ENCODE measurements at regions not wholly inside any gene's neighbourhood (a gene's known extent, or its start where the extent isn't known, plus 50 kb on each side); places are given as distances from the start of the nearest gene placed in this dataset.

- no peak overlapping the region for H3K4me3 ChIP-seq (ENCODE audit: low read length)
- no peak for TF ChIP-seq ZNF274 (IDR thresholded peaks at IDR 0.05; ENCODE audit: low read depth, low read length)
These were observed 647.8 kb upstream of the RAB6C start for GRCh38 chr2:129331638-129332037.

GRCh38 chr2:129334128-129334527 is 645.3 kb upstream of the RAB6C start:
- H3K4me3 ChIP-seq (ENCODE audit: low read length), result no peak overlapping the region
- TF ChIP-seq ZNF274 (IDR thresholded peaks at IDR 0.05; ENCODE audit: low read depth, low read length), result no peak

GRCh38 chr2:129334696-129335410 is 644.6 kb upstream of the RAB6C start:
- H3K4me3 ChIP-seq (ENCODE audit: low read length), result no peak overlapping the region
- no peak for TF ChIP-seq ZNF274 (IDR thresholded peaks at IDR 0.05; ENCODE audit: low read depth, low read length)

GRCh38 chr2:129336276-129336675 is 643.2 kb upstream of the RAB6C start:
- H3K4me3 ChIP-seq (ENCODE audit: low read length), result no peak overlapping the region
- TF ChIP-seq ZNF274 (IDR thresholded peaks at IDR 0.05; ENCODE audit: low read depth, low read length), result no peak

GRCh38 chr2:129337076-129337475 is 642.4 kb upstream of the RAB6C start:
- no peak for TF ChIP-seq ZNF274 (IDR thresholded peaks at IDR 0.05; ENCODE audit: low read depth, low read length)

GRCh38 chr2:129345540-129345939 is 633.9 kb upstream of the RAB6C start:
- H3K4me3 ChIP-seq (ENCODE audit: low read length), result no peak overlapping the region
- TF ChIP-seq ZNF274 (IDR thresholded peaks at IDR 0.05; ENCODE audit: low read depth, low read length), result no peak

More at GRCh38 chr2:129337076-129337475, 642.4 kb upstream of the RAB6C start:
- no peak overlapping the region for H3K4me3 ChIP-seq (ENCODE audit: low read length)

GRCh38 chr2:129347486-129348217 is 631.8 kb upstream of the RAB6C start:
- no peak for TF ChIP-seq ZNF274 (IDR thresholded peaks at IDR 0.05; ENCODE audit: low read depth, low read length)
- peak overlapping the region; percentile 10; the same call in 1 of the 2 replicates for H3K4me3 ChIP-seq (ENCODE audit: low read length)

- no peak for TF ChIP-seq ZNF274 (IDR thresholded peaks at IDR 0.05; ENCODE audit: low read depth, low read length)
- H3K4me3 ChIP-seq (ENCODE audit: low read length), result no peak overlapping the region
These were observed 624.8 kb upstream of the RAB6C start for GRCh38 chr2:129354631-129355030.

- no peak for TF ChIP-seq ZNF274 (IDR thresholded peaks at IDR 0.05; ENCODE audit: low read depth, low read length)
- no peak overlapping the region for H3K4me3 ChIP-seq (ENCODE audit: low read length)
These were observed 617.8 kb upstream of the RAB6C start for GRCh38 chr2:129361688-129362087.

- no peak overlapping the region for H3K4me3 ChIP-seq (ENCODE audit: low read length)
- no peak for TF ChIP-seq ZNF274 (IDR thresholded peaks at IDR 0.05; ENCODE audit: low read depth, low read length)
These were observed 613.2 kb upstream of the RAB6C start for GRCh38 chr2:129366263-129366662.

- H3K4me3 ChIP-seq (ENCODE audit: low read length), result no peak overlapping the region
- TF ChIP-seq ZNF274 (IDR thresholded peaks at IDR 0.05; ENCODE audit: low read depth, low read length), result no peak
These were observed 612.4 kb upstream of the RAB6C start for GRCh38 chr2:129367107-129367506.

GRCh38 chr2:129369437-129369836 is 610.0 kb upstream of the RAB6C start:
- TF ChIP-seq ZNF274 (IDR thresholded peaks at IDR 0.05; ENCODE audit: low read depth, low read length), result no peak
- no peak overlapping the region for H3K4me3 ChIP-seq (ENCODE audit: low read length)

GRCh38 chr2:129374452-129374851 is 605.0 kb upstream of the RAB6C start:
- H3K4me3 ChIP-seq (ENCODE audit: low read length), result no peak overlapping the region
- no peak for TF ChIP-seq ZNF274 (IDR thresholded peaks at IDR 0.05; ENCODE audit: low read depth, low read length)

GRCh38 chr2:129375632-129376425 is 603.6 kb upstream of the RAB6C start:
- no peak for TF ChIP-seq ZNF274 (IDR thresholded peaks at IDR 0.05; ENCODE audit: low read depth, low read length)
- H3K4me3 ChIP-seq (ENCODE audit: low read length), result no peak overlapping the region

Data from GM08714 (cell line).